HG03097 (cell line): ENCODE measurements at regions not wholly inside any gene's neighbourhood (a gene's known extent, or its start where the extent isn't known, plus 50 kb on each side); places are given as distances from the start of the nearest gene placed in this dataset.
A peak's percentile ranks its signal among the peaks of the same experiment; 100 is the strongest.
"Not testable (repeated sequence)": the region's sequence is repeated elsewhere in the genome, so short reads cannot be mapped to it uniquely, and the experiment has no call there.

ENCODE experiments used
- ATAC-seq: cut with Tn5 transposase; IDR thresholded peaks from one replicate; pipeline ENCODE4 v1.9.1; 2021; ENCODE audit not compliant: unreplicated experiment, low FRiP score

- no peak for ATAC-seq
Measured at GRCh38 chr6:8991844-8992243, 556.5 kb upstream of the SLC35B3 start.

GRCh38 chr6:8990075-8990474 is 554.7 kb upstream of the SLC35B3 start:
- no peak for ATAC-seq

- ATAC-seq: peak; percentile 96
Measured at GRCh38 chr6:8983202-8983688, 547.9 kb upstream of the SLC35B3 start.

GRCh38 chr6:8982668-8983067 is 547.3 kb upstream of the SLC35B3 start:
- ATAC-seq: no peak

- no peak for ATAC-seq
Measured at GRCh38 chr6:8973395-8973794, 538.0 kb upstream of the SLC35B3 start.

GRCh38 chr6:8969747-8970146 is 534.4 kb upstream of the SLC35B3 start:
- ATAC-seq: no peak

GRCh38 chr6:8958894-8959511 is 523.7 kb upstream of the SLC35B3 start:
- no peak for ATAC-seq

- no peak for ATAC-seq
Measured at GRCh38 chr6:8953310-8953709, 518.0 kb upstream of the SLC35B3 start.

GRCh38 chr6:8948733-8949132 is 513.4 kb upstream of the SLC35B3 start:
- ATAC-seq: no peak

GRCh38 chr6:8947900-8948299 is 512.6 kb upstream of the SLC35B3 start:
- ATAC-seq: no peak

GRCh38 chr6:8944548-8944947 is 509.2 kb upstream of the SLC35B3 start:
- no peak for ATAC-seq

- no peak for ATAC-seq
Measured at GRCh38 chr6:8943073-8943472, 507.7 kb upstream of the SLC35B3 start.

GRCh38 chr6:8941577-8941976 is 506.2 kb upstream of the SLC35B3 start:
- no peak for ATAC-seq

- no peak for ATAC-seq
Measured at GRCh38 chr6:8940356-8940755, 505.0 kb upstream of the SLC35B3 start.

- ATAC-seq: no peak
Measured at GRCh38 chr6:8939615-8940014, 504.3 kb upstream of the SLC35B3 start.

GRCh38 chr6:8934318-8934717 is 499.0 kb upstream of the SLC35B3 start:
- no peak for ATAC-seq

GRCh38 chr6:8930009-8930408 is 494.7 kb upstream of the SLC35B3 start:
- no peak for ATAC-seq

GRCh38 chr6:8920244-8920643 is 484.9 kb upstream of the SLC35B3 start:
- ATAC-seq: not testable (repeated sequence)

- no peak for ATAC-seq
Measured at GRCh38 chr6:8918196-8918595, 482.9 kb upstream of the SLC35B3 start.

GRCh38 chr6:8914700-8915099 is 479.4 kb upstream of the SLC35B3 start:
- ATAC-seq: no peak

GRCh38 chr6:8908638-8909037 is 473.3 kb upstream of the SLC35B3 start:
- ATAC-seq: no peak

- ATAC-seq: no peak
Measured at GRCh38 chr6:8906699-8907098, 471.4 kb upstream of the SLC35B3 start.

GRCh38 chr6:8905757-8906156 is 470.4 kb upstream of the SLC35B3 start:
- no peak for ATAC-seq
